ENCODE measurements at regions not wholly inside any gene's neighbourhood (a gene's known extent, or its start where the extent isn't known, plus 50 kb on each side); places are given as distances from the start of the nearest gene placed in this dataset.
A peak's percentile ranks its signal among the peaks of the same experiment; 100 is the strongest.

- Histone ChIP-seq H3K4me3 (ENCODE audit: insufficient read depth, low read length) (no peak overlapping the region), H3K27ac (ENCODE audit: low read depth, low read length) (no peak overlapping the region), H2AFZ (ENCODE audit: low read length) (no peak overlapping the region), H3K79me2 (ENCODE audit: insufficient read depth, low read length) (no peaks in the 10 kb centered on the region), H3K9me3 (ENCODE audit: low read depth, low read length) (no peaks in the 10 kb centered on the region), H3K27me3 (ENCODE audit: insufficient read depth, low read length) (peaks cover 3% of the 10 kb centered on the region), H3K36me3 (ENCODE audit: insufficient read depth, low read length) (no peaks in the 10 kb centered on the region), H4K20me1 (ENCODE audit: insufficient read depth, low read length) (no peaks in the 10 kb centered on the region), H3K4me1 (ENCODE audit: insufficient read depth, low read length) (no peaks in the 10 kb centered on the region), H3K4me2 (ENCODE audit: insufficient read depth, low read length) (no peak overlapping the region)
- DNase-seq (ENCODE audit: insufficient read length, low spot score, missing footprints) = no peak
- no peak for TF ChIP-seq CTCF (IDR thresholded peaks at IDR 0.05; ENCODE audit: extremely low read depth, low read depth, low read length)
Observed at GRCh38 chr4:138859254-138859653, 156.3 kb upstream of the NOCT start.

DNA sequence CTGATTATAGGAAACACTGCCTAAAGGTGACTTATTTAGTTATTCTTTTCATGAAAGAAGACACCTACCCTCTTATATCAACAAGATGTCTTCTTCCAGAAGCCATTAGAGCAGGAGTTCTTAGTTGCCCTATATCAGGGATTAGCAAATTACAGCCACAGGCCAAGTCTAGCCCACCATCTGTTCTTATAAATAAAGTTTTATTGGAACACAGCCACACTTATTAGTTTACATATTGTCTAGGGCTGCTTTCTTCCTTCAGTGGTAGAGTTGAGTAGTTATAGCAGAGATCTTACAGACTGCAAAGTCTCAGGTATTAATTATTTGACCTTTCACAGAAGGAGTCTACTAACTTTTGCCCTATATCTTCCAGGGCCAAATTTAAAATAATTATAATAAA is 157.2 kb upstream of the NOCT start:
- no peak for DNase-seq (ENCODE audit: insufficient read length, low spot score, missing footprints)
- Histone ChIP-seq H3K36me3 (ENCODE audit: insufficient read depth, low read length) (no peaks in the 10 kb centered on the region), H3K9me3 (ENCODE audit: low read depth, low read length) (no peaks in the 10 kb centered on the region), H3K4me3 (ENCODE audit: insufficient read depth, low read length) (no peak overlapping the region), H4K20me1 (ENCODE audit: insufficient read depth, low read length) (no peaks in the 10 kb centered on the region), H2AFZ (ENCODE audit: low read length) (no peak overlapping the region), H3K27me3 (ENCODE audit: insufficient read depth, low read length) (peaks cover 3% of the 10 kb centered on the region), H3K4me1 (ENCODE audit: insufficient read depth, low read length) (no peaks in the 10 kb centered on the region), H3K4me2 (ENCODE audit: insufficient read depth, low read length) (no peak overlapping the region), H3K27ac (ENCODE audit: low read depth, low read length) (no peak overlapping the region), H3K79me2 (ENCODE audit: insufficient read depth, low read length) (no peaks in the 10 kb centered on the region)
- no peak for TF ChIP-seq CTCF (IDR thresholded peaks at IDR 0.05; ENCODE audit: extremely low read depth, low read depth, low read length)

GRCh38 chr4:138857416-138857815 is 158.2 kb upstream of the NOCT start:
- Histone ChIP-seq H3K36me3 (ENCODE audit: insufficient read depth, low read length) (no peaks in the 10 kb centered on the region), H3K27me3 (ENCODE audit: insufficient read depth, low read length) (peaks cover 3% of the 10 kb centered on the region), H3K4me3 (ENCODE audit: insufficient read depth, low read length) (no peak overlapping the region), H3K4me2 (ENCODE audit: insufficient read depth, low read length) (no peak overlapping the region), H2AFZ (ENCODE audit: low read length) (no peak overlapping the region), H4K20me1 (ENCODE audit: insufficient read depth, low read length) (no peaks in the 10 kb centered on the region), H3K9me3 (ENCODE audit: low read depth, low read length) (no peaks in the 10 kb centered on the region), H3K4me1 (ENCODE audit: insufficient read depth, low read length) (no peaks in the 10 kb centered on the region), H3K27ac (ENCODE audit: low read depth, low read length) (no peak overlapping the region), H3K79me2 (ENCODE audit: insufficient read depth, low read length) (no peaks in the 10 kb centered on the region)
- no peak for DNase-seq (ENCODE audit: insufficient read length, low spot score, missing footprints)
- TF ChIP-seq CTCF (IDR thresholded peaks at IDR 0.05; ENCODE audit: extremely low read depth, low read depth, low read length) = no peak

DNA sequence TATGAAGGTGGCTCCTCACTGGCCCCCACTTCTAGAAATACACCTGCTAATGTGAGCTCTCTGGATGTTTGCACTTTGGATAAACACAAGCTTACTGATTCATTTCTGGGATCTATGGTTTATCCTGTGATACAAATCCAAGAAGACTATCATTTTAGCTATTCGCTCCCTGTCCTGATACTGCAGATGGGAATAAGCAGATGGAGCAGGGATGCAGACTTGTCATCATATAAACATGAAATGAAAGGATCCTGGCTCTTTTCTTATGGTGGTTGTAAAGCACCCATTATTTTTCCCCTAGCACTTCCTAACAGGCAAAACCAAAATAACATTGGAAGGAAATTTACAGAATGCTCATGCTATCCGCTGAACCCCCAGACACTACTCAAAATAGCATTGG is 162.9 kb upstream of the NOCT start:
- H3K4me2 ChIP-seq (ENCODE audit: insufficient read depth, low read length) = no peak overlapping the region
- DNase-seq (ENCODE audit: insufficient read length, low spot score, missing footprints) = peak; percentile 38
- H3K27ac ChIP-seq (ENCODE audit: low read depth, low read length) = no peak overlapping the region
- no peaks in the 10 kb centered on the region for H3K9me3 ChIP-seq (ENCODE audit: low read depth, low read length)
- no peak overlapping the region for H2AFZ ChIP-seq (ENCODE audit: low read length)
- H3K79me2 ChIP-seq (ENCODE audit: insufficient read depth, low read length) = no peaks in the 10 kb centered on the region
- H3K4me3 ChIP-seq (ENCODE audit: insufficient read depth, low read length) = no peak overlapping the region
- no peaks in the 10 kb centered on the region for H3K36me3 ChIP-seq (ENCODE audit: insufficient read depth, low read length)
- no peaks in the 10 kb centered on the region for H3K4me1 ChIP-seq (ENCODE audit: insufficient read depth, low read length)
- H3K27me3 ChIP-seq (ENCODE audit: insufficient read depth, low read length) = peaks cover 13% of the 10 kb centered on the region
- H4K20me1 ChIP-seq (ENCODE audit: insufficient read depth, low read length) = no peaks in the 10 kb centered on the region
- TF ChIP-seq CTCF (IDR thresholded peaks at IDR 0.05; ENCODE audit: extremely low read depth, low read depth, low read length) = no peak
